Mesothelial cell of epicardium (in vitro differentiated cells): ENCODE measurements at regions not wholly inside any gene's neighbourhood (a gene's known extent, or its start where the extent isn't known, plus 50 kb on each side); places are given as distances from the start of the nearest gene placed in this dataset.

Experiments used
- DNase-seq, 2 experiments: peaks; one replicate each; pipeline ENCODE4 v3.0.0; 2021; ENCODE audit warnings: low spot score in 2 of 2; ENCODE audit not compliant: unreplicated experiment in 2 of 2
- H3K27ac Mint-ChIP-seq: 2 replicates; pipeline ENCODE4 v1.8.0; 2021; ENCODE audit warnings: mixed read lengths
- H3K27me3 Mint-ChIP-seq: 2 replicates; pipeline ENCODE4 v1.8.0; 2021; ENCODE audit warnings: low read depth, mixed read lengths
- H3K36me3 Mint-ChIP-seq: 2 replicates; pipeline ENCODE4 v1.8.0; 2021; ENCODE audit warnings: mixed read lengths
- H3K4me1 Mint-ChIP-seq: 2 replicates; pipeline ENCODE4 v1.8.0; 2021; ENCODE audit warnings: mixed read lengths
- H3K4me3 Mint-ChIP-seq: 2 replicates; pipeline ENCODE4 v1.8.0; 2021; ENCODE audit warnings: mild to moderate bottlenecking, moderate library complexity, mixed read lengths
- H3K9me3 Mint-ChIP-seq: 2 replicates; pipeline ENCODE4 v1.8.0; 2021; ENCODE audit warnings: mixed read lengths
- TF ChIP-seq, protein P1 (sequence below): fragments of 200-600 bp; sonication (generic); IDR thresholded peaks from one replicate; pipeline ENCODE4 v1.5.0; 2021; ENCODE audit warnings: antibody characterized with exemption; ENCODE audit not compliant: unreplicated experiment

DNA sequence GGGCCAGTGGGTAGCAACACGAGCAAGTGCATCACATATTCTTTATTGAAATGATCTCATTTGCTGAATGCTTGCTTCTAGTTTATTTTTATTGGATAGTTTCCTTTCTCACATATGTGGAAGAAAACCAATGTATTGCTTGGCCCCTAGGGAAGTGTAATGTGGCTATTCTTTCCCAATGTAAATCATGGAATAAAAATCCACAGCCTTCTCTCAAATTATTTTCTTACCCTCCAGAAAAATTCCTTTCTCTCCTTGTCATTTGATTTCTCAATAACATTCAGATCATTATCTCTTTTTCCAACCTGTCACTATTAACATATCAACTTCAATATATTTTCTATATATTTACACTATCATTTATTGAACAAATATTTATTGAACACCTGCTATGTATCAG, 51.9 kb upstream of the PTPRK start:
- Mint-ChIP-seq H3K4me1 (peaks cover 19% of the 10 kb centered on the region), H3K4me3 (no peak overlapping the region), H3K36me3 (no peaks in the 10 kb centered on the region), H3K27me3 (no peaks in the 10 kb centered on the region), H3K9me3 (peaks cover 7% of the 10 kb centered on the region), H3K27ac (no peak overlapping the region)
- TF ChIP-seq, protein P1, sequence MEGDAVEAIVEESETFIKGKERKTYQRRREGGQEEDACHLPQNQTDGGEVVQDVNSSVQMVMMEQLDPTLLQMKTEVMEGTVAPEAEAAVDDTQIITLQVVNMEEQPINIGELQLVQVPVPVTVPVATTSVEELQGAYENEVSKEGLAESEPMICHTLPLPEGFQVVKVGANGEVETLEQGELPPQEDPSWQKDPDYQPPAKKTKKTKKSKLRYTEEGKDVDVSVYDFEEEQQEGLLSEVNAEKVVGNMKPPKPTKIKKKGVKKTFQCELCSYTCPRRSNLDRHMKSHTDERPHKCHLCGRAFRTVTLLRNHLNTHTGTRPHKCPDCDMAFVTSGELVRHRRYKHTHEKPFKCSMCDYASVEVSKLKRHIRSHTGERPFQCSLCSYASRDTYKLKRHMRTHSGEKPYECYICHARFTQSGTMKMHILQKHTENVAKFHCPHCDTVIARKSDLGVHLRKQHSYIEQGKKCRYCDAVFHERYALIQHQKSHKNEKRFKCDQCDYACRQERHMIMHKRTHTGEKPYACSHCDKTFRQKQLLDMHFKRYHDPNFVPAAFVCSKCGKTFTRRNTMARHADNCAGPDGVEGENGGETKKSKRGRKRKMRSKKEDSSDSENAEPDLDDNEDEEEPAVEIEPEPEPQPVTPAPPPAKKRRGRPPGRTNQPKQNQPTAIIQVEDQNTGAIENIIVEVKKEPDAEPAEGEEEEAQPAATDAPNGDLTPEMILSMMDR, result no peak
- no peak for DNase-seq

DNA sequence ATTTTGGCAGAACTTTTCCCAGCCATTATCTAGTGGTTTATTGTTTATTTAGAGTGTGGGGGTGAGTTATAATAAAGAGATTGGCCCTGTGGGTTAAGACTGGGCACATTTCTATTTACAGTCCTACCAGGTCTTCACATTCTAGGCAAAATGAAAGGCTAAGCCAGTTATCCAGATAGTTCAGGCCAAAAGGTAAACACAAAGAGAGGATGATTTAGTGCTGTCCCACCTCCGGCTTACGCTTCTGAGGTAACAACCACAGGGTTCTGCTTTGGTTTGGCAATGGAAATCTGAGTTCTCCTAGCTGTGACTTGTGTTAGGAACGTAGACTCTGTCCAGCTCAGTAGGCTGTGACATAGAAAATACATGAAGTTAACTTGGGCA, 50.3 kb upstream of the PTPRK start:
- TF ChIP-seq, protein P1, result no peak
- DNase-seq, result no peak
- H3K27ac Mint-ChIP-seq, result peak overlapping the region; percentile 70
- peaks cover 17% of the 10 kb centered on the region for H3K4me1 Mint-ChIP-seq
- no peak overlapping the region for H3K4me3 Mint-ChIP-seq
- no peaks in the 10 kb centered on the region for H3K27me3 Mint-ChIP-seq
- H3K9me3 Mint-ChIP-seq, result peaks cover 11% of the 10 kb centered on the region
- H3K36me3 Mint-ChIP-seq, result no peaks in the 10 kb centered on the region

DNA sequence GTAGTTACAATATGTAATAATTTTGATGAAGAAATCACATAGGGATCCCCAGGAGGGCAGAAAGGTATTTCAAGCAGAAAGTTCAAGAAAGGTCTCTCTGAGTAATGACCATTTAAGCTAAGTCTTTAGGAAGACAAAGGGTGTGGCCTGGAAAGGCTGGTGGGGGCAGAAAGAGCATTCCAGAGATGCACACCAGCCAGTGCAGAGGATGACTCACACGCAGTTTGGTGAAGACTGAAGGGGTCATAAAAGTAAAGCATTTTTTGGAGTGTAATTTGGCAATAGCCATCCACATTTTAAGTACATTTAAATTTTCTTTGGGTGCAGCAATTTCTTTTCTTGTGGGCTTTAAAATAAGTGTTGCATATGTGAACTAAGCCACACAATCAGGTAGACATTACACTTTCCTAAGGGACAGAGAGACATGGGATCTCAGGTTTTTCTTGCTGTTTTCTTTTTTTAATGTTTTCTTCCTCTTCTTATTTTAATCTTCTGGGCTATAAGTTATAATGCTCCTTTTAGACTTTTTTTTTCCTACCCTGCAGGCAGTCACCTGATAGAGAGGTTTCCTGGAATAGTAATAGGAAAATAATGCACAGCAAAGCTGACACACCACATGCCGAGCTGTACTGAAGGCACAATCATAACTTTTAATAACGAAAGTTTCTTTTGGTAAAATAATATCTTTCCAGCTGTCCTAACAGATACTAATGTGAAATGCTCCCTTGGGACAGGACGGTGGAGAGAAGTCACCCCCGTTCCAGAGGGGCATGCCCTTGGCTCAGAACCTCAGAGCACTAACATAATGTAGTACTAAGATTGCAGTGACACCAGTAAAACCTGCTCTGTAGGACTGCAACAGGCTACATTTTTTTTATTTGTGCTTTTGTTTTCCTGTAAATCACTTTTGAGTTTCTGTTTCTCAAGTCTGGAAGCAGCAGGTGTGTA, 49.6 kb upstream of the PTPRK start:
- TF ChIP-seq, protein P1, result no peak
- no peak for DNase-seq
- H3K9me3 Mint-ChIP-seq, result peaks cover 11% of the 10 kb centered on the region
- H3K27me3 Mint-ChIP-seq, result no peaks in the 10 kb centered on the region
- H3K36me3 Mint-ChIP-seq, result no peaks in the 10 kb centered on the region
- H3K27ac Mint-ChIP-seq, result peak overlapping the region; percentile 76
- H3K4me3 Mint-ChIP-seq, result no peak overlapping the region
- H3K4me1 Mint-ChIP-seq, result peaks cover 17% of the 10 kb centered on the region
